VCaP (cell line): ENCODE measurements at regions not wholly inside any gene's neighbourhood (a gene's known extent, or its start where the extent isn't known, plus 50 kb on each side); places are given as distances from the start of the nearest gene placed in this dataset.

Experiments
- H3K27ac ChIP-seq: fragments of 450-650 bp; 2 replicates; pipeline ENCODE4 v1.5.1; 2017
- CTCF ChIP-seq: fragments of 450-650 bp; conservative IDR thresholded peaks from 2 replicates; pipeline ENCODE4 v1.5.1; 2017; ENCODE audit warnings: mild to moderate bottlenecking, moderate library complexity

GRCh38 chr12:60070552-60070951 lies 474.7 kb downstream of the SLC16A7 start:
- TF ChIP-seq CTCF = no peak
- no peak overlapping the region for H3K27ac ChIP-seq

- TF ChIP-seq CTCF = no peak
Observed at GRCh38 chr12:60071759-60072191, 475.9 kb downstream of the SLC16A7 start.

GRCh38 chr12:60072911-60073310 lies 477.1 kb downstream of the SLC16A7 start:
- no peak overlapping the region for H3K27ac ChIP-seq
- no peak for TF ChIP-seq CTCF

More at GRCh38 chr12:60071759-60072191, 475.9 kb downstream of the SLC16A7 start:
- no peak overlapping the region for H3K27ac ChIP-seq

- no peak for TF ChIP-seq CTCF
- no peak overlapping the region for H3K27ac ChIP-seq
Observed at GRCh38 chr12:60075091-60075490, 479.3 kb downstream of the SLC16A7 start.

GRCh38 chr12:60078026-60078425 lies 482.2 kb downstream of the SLC16A7 start:
- TF ChIP-seq CTCF = no peak
- H3K27ac ChIP-seq = no peak overlapping the region

- no peak overlapping the region for H3K27ac ChIP-seq
- TF ChIP-seq CTCF = no peak
Observed at GRCh38 chr12:60093428-60093827, 497.6 kb downstream of the SLC16A7 start.

- H3K27ac ChIP-seq = no peak overlapping the region
- TF ChIP-seq CTCF = no peak
Observed at GRCh38 chr12:60094436-60094835, 498.6 kb downstream of the SLC16A7 start.

- no peak for TF ChIP-seq CTCF
- no peak overlapping the region for H3K27ac ChIP-seq
Observed at GRCh38 chr12:60096727-60097126, 500.9 kb downstream of the SLC16A7 start.
